Gastrocnemius medialis (tissue), 4 donors: ENCODE measurements at regions not wholly inside any gene's neighbourhood (a gene's known extent, or its start where the extent isn't known, plus 50 kb on each side); places are given as distances from the start of the nearest gene placed in this dataset.

Experiments
- POLR2A ChIP-seq, 2 donors: fragments of 450-650 bp; IDR thresholded peaks; one replicate each; pipeline ENCODE4 v1.6.1; 2017; ENCODE audit warnings: antibody characterized with exemption in 2 of 2, mild to moderate bottlenecking in 2 of 2, moderate library complexity in 2 of 2
- TF ChIP-seq, protein P1 (sequence below), 5 experiments: fragments of 450-650 bp in 3 of 5; fragments of 200-600 bp in 2 of 5; sonication (generic) in 2 of 5; IDR thresholded peaks in 4 of 5; conservative IDR thresholded peaks in 1 of 5; 1 replicate in 4 of 5; 2 replicates in 1 of 5; pipeline ENCODE4 v1.5.1; 2016 to 2019; ENCODE audit warnings: antibody characterized with exemption in 5 of 5, mild to moderate bottlenecking in 3 of 5, moderate library complexity in 3 of 5

DNA sequence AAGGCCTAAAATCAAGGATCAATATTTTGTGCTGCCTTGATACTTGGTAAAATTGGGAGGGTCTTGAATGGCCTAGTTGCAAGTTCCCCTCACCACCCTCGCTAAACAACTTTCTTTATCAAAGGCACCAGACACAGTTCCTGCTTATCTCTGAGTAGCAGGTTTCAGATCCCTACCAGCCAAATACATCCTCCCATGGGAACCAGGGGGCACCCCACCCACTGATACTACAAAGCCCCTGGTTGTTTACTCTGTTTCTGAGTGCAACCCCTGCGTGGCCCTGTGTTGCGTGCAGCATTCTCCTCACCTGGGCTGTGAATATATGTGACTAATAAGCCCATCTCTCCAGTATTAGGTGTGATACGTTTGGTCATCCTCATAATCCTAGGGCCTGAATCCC, 314.9 kb downstream of the DRD1 start:
- TF ChIP-seq, protein P1, sequence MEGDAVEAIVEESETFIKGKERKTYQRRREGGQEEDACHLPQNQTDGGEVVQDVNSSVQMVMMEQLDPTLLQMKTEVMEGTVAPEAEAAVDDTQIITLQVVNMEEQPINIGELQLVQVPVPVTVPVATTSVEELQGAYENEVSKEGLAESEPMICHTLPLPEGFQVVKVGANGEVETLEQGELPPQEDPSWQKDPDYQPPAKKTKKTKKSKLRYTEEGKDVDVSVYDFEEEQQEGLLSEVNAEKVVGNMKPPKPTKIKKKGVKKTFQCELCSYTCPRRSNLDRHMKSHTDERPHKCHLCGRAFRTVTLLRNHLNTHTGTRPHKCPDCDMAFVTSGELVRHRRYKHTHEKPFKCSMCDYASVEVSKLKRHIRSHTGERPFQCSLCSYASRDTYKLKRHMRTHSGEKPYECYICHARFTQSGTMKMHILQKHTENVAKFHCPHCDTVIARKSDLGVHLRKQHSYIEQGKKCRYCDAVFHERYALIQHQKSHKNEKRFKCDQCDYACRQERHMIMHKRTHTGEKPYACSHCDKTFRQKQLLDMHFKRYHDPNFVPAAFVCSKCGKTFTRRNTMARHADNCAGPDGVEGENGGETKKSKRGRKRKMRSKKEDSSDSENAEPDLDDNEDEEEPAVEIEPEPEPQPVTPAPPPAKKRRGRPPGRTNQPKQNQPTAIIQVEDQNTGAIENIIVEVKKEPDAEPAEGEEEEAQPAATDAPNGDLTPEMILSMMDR (IDR thresholded peaks at IDR 0.05 in 4 of 5, conservative IDR thresholded peaks at IDR 0.05 in 1 of 5), result no peak
- TF ChIP-seq POLR2A (IDR thresholded peaks at IDR 0.05), result no peak
